HepG2 (cell line): ENCODE measurements at regions not wholly inside any gene's neighbourhood (a gene's known extent, or its start where the extent isn't known, plus 50 kb on each side); places are given as distances from the start of the nearest gene placed in this dataset.

ENCODE experiments used
- ARID2 ChIP-seq: sonication (generic); formaldehyde crosslinking; IDR thresholded peaks from 2 replicates; pipeline ENCODE4 v1.8.1; 2022; ENCODE audit warnings: mild to moderate bottlenecking, missing genetic modification reagents, borderline replicate concordance
- ARID3A ChIP-seq: IDR thresholded peaks from 2 replicates; pipeline ENCODE4 v1.6.1; 2012; ENCODE audit warnings: low read depth, low read length, improper control_type of control experiment
- BRCA1 ChIP-seq: sonication (generic); formaldehyde crosslinking; IDR thresholded peaks from 2 replicates; pipeline ENCODE4 v1.4.0; 2020; ENCODE audit warnings: missing genetic modification reagents
- BRF2 ChIP-seq: sonication (generic); formaldehyde crosslinking; IDR thresholded peaks from 2 replicates; pipeline ENCODE4 v1.8.1; 2022; ENCODE audit warnings: mild to moderate bottlenecking, missing genetic modification reagents
- CHD2 ChIP-seq: IDR thresholded peaks from 2 replicates; pipeline ENCODE4 v1.6.1; 2011; ENCODE audit warnings: low read depth, low read length, improper control_type of control experiment
- CTCF ChIP-seq: sonication (generic); formaldehyde crosslinking; IDR thresholded peaks from 2 replicates; pipeline ENCODE4 v1.5.0; 2020; ENCODE audit warnings: mild to moderate bottlenecking, missing genetic modification reagents, moderate library complexity
- FOSL1 ChIP-seq: sonication (generic); formaldehyde crosslinking; IDR thresholded peaks from 2 replicates; pipeline ENCODE4 v1.9.0; 2021; ENCODE audit warnings: missing genetic modification reagents, borderline replicate concordance
- KDM5A ChIP-seq: fragments of 200-600 bp; sonication (generic); IDR thresholded peaks from 2 replicates; pipeline ENCODE4 v1.7.0; 2018; ENCODE audit warnings: antibody characterized with exemption, mild to moderate bottlenecking, low read length, borderline replicate concordance
- NPAS2 ChIP-seq: sonication (generic); formaldehyde crosslinking; IDR thresholded peaks from 2 replicates; pipeline ENCODE4 v1.8.0; 2022; ENCODE audit warnings: mild to moderate bottlenecking, missing genetic modification reagents, borderline replicate concordance
- POLR2AphosphoS5 ChIP-seq: IDR thresholded peaks from 2 replicates; pipeline ENCODE4 v1.6.1; 2012; ENCODE audit warnings: low read depth, low read length
- PRDM15 ChIP-seq: sonication (generic); formaldehyde crosslinking; IDR thresholded peaks from 2 replicates; pipeline ENCODE4 v1.4.0; 2020; ENCODE audit warnings: missing genetic modification reagents
- ZNF407 ChIP-seq: sonication (generic); formaldehyde crosslinking; IDR thresholded peaks from one replicate; pipeline ENCODE4 v1.5.1; 2020; ENCODE audit warnings: mild to moderate bottlenecking, missing genetic modification reagents; ENCODE audit errors: not compliant biosample characterization
- ZNF556 ChIP-seq: sonication (generic); formaldehyde crosslinking; IDR thresholded peaks from 2 replicates; pipeline ENCODE4 v1.4.0; 2020; ENCODE audit warnings: mild to moderate bottlenecking, missing genetic modification reagents, borderline replicate concordance

GRCh38 chr9:135281151-135281550, 193.7 kb downstream of the OLFM1 start:
- TF ChIP-seq ARID2 (CRISPR knock-in tag), result no peak
- no peak for TF ChIP-seq KDM5A
- no peak for TF ChIP-seq POLR2AphosphoS5
- 0 out of 2 replicates have a peak, but pooled peaks have one; percentile 18 for TF ChIP-seq CTCF (CRISPR knock-in tag)
- no peak for TF ChIP-seq ARID3A
- TF ChIP-seq ZNF556, result no peak
- TF ChIP-seq ZNF407 (CRISPR knock-in tag), result no peak
- TF ChIP-seq CHD2, result no peak
- TF ChIP-seq FOSL1, result no peak
- TF ChIP-seq PRDM15 (CRISPR knock-in tag), result no peak
- no peak for TF ChIP-seq BRCA1 (CRISPR knock-in tag)
- TF ChIP-seq BRF2 (CRISPR knock-in tag), result no peak
- no peak for TF ChIP-seq NPAS2 (CRISPR knock-in tag)
